Sigmoid colon (tissue), 3 donors: ENCODE measurements at regions not wholly inside any gene's neighbourhood (a gene's known extent, or its start where the extent isn't known, plus 50 kb on each side); places are given as distances from the start of the nearest gene placed in this dataset.

ENCODE experiments used
- small RNA-seq, 3 donors: library from RNA; depleted of rRNA; stranded (forward); fragments of <200 nt; gene quantifications; one replicate each; pipeline ENCODE3, GENCODE V24; 2016

Small RNAs in the stretch of these regions (small RNA-seq; reads per million reads assigned to genes)
- gene RF00019 (0 reads per million in 3 donors), gene RF00096 (0 reads per million in 3 donors), gene RNU6-901P (0 reads per million in 3 donors)
